ENCODE measurements at regions not wholly inside any gene's neighbourhood (a gene's known extent, or its start where the extent isn't known, plus 50 kb on each side); places are given as distances from the start of the nearest gene placed in this dataset.

- DNase-seq (no peak), ATAC-seq (ENCODE audit: low read depth) (no peak)
- no peak overlapping the region for H4K91ac ChIP-seq (ENCODE audit: insufficient read depth, low read depth, low read length)
- TF ChIP-seq FOS (IDR thresholded peaks at IDR 0.05; ENCODE audit: low read depth, low read length) (no peak), MAZ (IDR thresholded peaks at IDR 0.05; ENCODE audit: borderline replicate concordance, low read depth, low read length) (no peak), MXI1 (IDR thresholded peaks at IDR 0.05; ENCODE audit: borderline replicate concordance, low read depth, low read length) (no peak), ELK1 (IDR thresholded peaks at IDR 0.05; ENCODE audit: borderline replicate concordance, low read depth, low read length) (no peak), CTCF (conservative IDR thresholded peaks at IDR 0.05; ENCODE audit: low read depth, low read length) (no peak), RCOR1 (IDR thresholded peaks at IDR 0.05; ENCODE audit: insufficient replicate concordance, low read length) (no peak), RFX5 (IDR thresholded peaks at IDR 0.05; ENCODE audit: low read depth, low read length) (no peak), MAFK (IDR thresholded peaks at IDR 0.05; ENCODE audit: low read depth, low read length) (no peak), CEBPB (IDR thresholded peaks at IDR 0.05; ENCODE audit: low read depth, low read length) (no peak), NFE2L2 (IDR thresholded peaks at IDR 0.05; ENCODE audit: low read depth, low read length) (no peak), RAD21 (IDR thresholded peaks at IDR 0.05; ENCODE audit: low read length) (no peak), BHLHE40 (IDR thresholded peaks at IDR 0.05; ENCODE audit: low read depth, low read length) (no peak), USF2 (IDR thresholded peaks at IDR 0.05; ENCODE audit: low read depth, low read length) (no peak), POLR2A (IDR thresholded peaks at IDR 0.05; ENCODE audit: low read depth, low read length) (no peak)
- H3K27ac ChIP-seq (ENCODE audit: insufficient read depth, low read length), result no peak overlapping the region
- H3K4me1 ChIP-seq (ENCODE audit: control insufficient read depth, insufficient read depth, low read length), result no peaks in the 10 kb centered on the region
- H3K79me1 ChIP-seq (ENCODE audit: low read depth in 1 of 2, low read length in 2 of 2), result no peaks in the 10 kb centered on the region
- H2BK5ac ChIP-seq (ENCODE audit: low read depth, low read length, poor library complexity, severe bottlenecking), result no peak overlapping the region
- H3K56ac ChIP-seq (ENCODE audit: extremely low read depth, insufficient read depth, low read length), result no peak overlapping the region
- BruUV-seq (replicated peaks), result no TSS peak
- no CpG with 5 or more reads among the region's 2 CpGs for WGBS, 2 experiments (ENCODE audit: extremely low coverage in 2 of 2, insufficient read length in 1 of 2)
- no peak overlapping the region for H2BK15ac ChIP-seq (ENCODE audit: low read depth, low read length)
- no peak overlapping the region for H2AFZ ChIP-seq (replicated peaks; ENCODE audit: low read length, poor library complexity)
- no peak overlapping the region for H3K4me3 ChIP-seq (ENCODE audit: insufficient read depth, low read depth, low read length)
- H2AK5ac ChIP-seq (ENCODE audit: low read depth, low read length), result no peak overlapping the region
- no peak overlapping the region for H3K9ac ChIP-seq (ENCODE audit: low read depth, low read length)
- peaks cover 7% of the 10 kb centered on the region for H3K9me3 ChIP-seq (ENCODE audit: control insufficient read depth, insufficient read depth, low read length)
- CTCF ChIA-PET, result no interaction called here
- no peak overlapping the region for H3K23ac ChIP-seq (ENCODE audit: low read depth, low read length)
- in situ Hi-C loops (cut with MboI; ENCODE audit: low sequenced_read_pairs), result no loop called here
- no peak overlapping the region for H2BK20ac ChIP-seq (ENCODE audit: low read depth, low read length)
- H3K4me2 ChIP-seq (ENCODE audit: low read depth, low read length), result no peak overlapping the region
- no peak overlapping the region for H4K5ac ChIP-seq (ENCODE audit: low read depth, low read length)
- H4K8ac ChIP-seq (ENCODE audit: low read depth in 2 of 2, low read length in 2 of 2), result no peak overlapping the region
- H3K14ac ChIP-seq (replicated peaks; ENCODE audit: low read depth, low read length), result no peak overlapping the region
- intact Hi-C loops (cut with micrococcal nuclease), result no loop called here
- POLR2A ChIA-PET (ENCODE audit: unreplicated experiment), result no interaction called here
- no peaks in the 10 kb centered on the region for H3K9me1 ChIP-seq (ENCODE audit: insufficient read depth, low read length)
- H2AK9ac ChIP-seq (replicated peaks; ENCODE audit: low read depth, low read length, poor library complexity), result no peak overlapping the region
- H4K20me1 ChIP-seq (ENCODE audit: insufficient read depth, low read length), result no peaks in the 10 kb centered on the region
- dilution Hi-C loops (cut with HindIII; ENCODE audit: low sequenced_read_pairs, unreplicated experiment), result no loop called here
- no peak overlapping the region for H2BK120ac ChIP-seq (ENCODE audit: low read depth, low read length)
- no peaks in the 10 kb centered on the region for H3K36me3 ChIP-seq (ENCODE audit: control insufficient read depth, insufficient read depth, low read length)
- no peaks in the 10 kb centered on the region for H3K27me3 ChIP-seq (ENCODE audit: control insufficient read depth, insufficient read depth, low read length)
- no peak overlapping the region for H3K4ac ChIP-seq (ENCODE audit: low read depth, low read length)
- H3K18ac ChIP-seq (ENCODE audit: low read depth, low read length), result no peak overlapping the region
Observed at GRCh38 chr4:96497621-96498020, 657.7 kb downstream of the PDHA2 start.
